AML-193 (cell line): ENCODE measurements at regions not wholly inside any gene's neighbourhood (a gene's known extent, or its start where the extent isn't known, plus 50 kb on each side); places are given as distances from the start of the nearest gene placed in this dataset.

Experiments
- DNase-seq, 2 experiments: peaks; one replicate each; lab custom pipeline; 2025; lab: John Stamatoyannopoulos, UW

DNA sequence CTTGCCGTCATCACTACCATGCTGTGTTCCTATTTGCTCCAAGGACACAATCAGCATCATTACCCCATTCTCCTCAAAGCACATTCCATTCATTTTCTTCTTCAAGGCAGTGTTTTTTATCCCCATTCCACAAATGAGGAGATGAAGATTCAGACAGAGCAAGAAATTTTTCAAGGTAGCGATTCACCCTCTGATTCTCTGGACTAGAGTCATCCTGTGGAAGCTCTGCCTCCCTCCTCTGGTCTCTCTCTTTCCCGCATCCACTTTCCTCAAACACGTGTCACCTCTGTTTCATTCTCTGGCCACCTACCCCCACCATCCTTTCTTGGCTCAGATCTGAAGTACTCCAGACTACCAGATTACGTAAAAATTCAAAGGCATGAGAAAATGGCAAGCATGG lies 297.9 kb downstream of the SOX11 start:
- no peak for DNase-seq

DNA sequence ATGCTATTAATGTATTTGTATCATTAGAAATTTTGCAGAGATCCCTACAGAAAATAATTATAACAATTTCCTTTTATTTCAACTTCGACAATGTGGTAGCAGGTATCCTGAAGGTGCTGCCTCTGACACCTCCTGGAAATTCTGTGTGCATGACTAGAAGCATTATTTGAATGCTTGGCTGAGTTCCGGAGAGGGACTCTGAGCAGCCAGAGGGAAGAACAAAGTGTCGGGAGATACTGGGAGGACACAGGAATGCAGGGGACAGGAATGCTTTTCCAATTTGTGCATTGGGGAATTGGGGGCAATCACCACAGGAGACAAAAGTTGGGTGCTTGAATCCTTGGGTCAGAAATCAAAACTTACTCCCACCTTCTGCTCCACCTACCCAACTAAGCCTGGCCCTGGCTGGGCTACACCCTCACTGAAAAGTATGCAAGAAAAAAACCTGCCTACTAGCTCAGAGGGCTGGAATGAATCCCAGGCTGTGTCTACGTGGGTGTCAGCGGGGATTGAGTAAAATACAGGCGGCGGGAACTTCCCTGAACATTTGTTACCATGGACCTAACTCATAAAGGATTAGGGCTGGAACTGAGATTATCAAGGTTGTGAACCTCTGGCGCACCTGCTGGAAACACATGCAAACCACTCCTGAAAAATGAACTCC lies 299.3 kb downstream of the SOX11 start:
- no peak for DNase-seq

DNA sequence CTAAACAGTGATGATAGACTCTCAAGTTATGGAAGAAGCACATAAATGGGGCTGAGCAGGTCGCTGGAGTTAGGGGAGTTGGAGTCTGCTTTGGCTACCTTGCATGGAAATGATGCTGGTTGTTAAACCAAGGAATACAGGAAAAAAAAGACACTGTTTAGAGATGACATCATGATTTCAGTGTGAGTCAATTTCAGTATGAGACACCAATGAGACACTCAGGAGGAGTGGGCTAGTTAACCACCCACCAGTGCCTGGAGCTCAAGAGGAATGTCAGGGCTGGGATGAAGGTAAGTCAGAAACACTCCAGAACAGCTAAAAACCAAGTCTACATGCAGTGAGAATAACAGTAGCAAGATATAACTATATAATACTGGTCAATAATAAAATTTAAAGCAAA lies 303.6 kb downstream of the SOX11 start:
- DNase-seq, result no peak

DNA sequence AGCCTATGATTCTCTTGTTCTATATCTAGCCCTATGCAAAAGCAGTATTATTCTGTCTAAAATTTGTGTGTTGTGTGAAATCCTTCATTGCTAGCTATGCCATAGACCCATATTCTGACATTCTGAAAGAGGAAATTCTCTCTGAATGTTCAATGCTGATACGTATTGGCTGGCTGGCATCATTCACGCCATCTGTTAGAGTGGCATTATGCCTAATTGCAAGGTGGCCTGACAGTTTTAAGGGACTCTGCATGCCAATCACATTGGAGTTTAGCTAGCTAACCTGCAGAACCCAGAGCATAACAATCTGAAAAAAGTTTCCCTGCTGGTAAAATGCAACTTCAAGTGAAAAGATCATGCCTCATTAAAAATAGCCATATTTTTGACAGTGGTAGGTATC lies 316.0 kb downstream of the SOX11 start:
- no peak for DNase-seq

DNA sequence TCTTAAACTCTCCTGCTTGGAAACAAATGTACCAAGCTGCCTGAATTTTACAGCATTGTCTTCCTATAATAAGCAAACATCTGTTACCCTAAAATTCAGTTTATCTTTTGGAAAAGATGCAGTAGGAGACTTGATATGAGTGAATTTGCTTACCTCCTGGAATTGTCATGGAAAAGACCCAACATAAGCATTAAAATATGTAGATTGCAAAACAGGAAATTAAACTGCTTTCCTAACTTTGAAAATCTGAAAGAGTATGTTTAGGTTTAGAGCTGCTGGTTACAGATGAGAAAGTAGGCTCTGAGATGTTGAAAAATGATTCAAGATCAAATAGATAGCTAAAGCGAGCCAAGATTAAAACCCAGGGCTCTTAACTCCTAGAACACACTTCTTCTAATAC lies 316.5 kb downstream of the SOX11 start:
- no peak for DNase-seq

DNA sequence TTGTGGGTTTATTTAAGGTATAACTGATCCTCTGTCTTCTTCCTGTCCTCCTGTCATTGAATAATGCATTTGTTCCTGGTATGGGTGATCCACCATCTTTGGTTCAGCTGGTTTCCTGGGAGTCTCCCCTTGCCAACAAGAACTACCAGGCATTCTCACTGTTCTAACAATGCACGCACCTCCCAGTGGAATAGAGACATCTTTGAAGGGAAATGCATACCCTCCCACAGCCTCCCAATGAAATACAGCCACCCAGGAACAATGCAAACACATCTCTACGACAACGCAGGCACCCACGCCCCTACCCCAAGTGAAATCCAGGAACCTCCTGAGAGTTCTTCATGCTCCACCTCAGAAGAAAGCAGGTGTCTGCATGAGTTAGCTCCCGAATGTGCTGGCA lies 318.0 kb downstream of the SOX11 start:
- no peak for DNase-seq

DNA sequence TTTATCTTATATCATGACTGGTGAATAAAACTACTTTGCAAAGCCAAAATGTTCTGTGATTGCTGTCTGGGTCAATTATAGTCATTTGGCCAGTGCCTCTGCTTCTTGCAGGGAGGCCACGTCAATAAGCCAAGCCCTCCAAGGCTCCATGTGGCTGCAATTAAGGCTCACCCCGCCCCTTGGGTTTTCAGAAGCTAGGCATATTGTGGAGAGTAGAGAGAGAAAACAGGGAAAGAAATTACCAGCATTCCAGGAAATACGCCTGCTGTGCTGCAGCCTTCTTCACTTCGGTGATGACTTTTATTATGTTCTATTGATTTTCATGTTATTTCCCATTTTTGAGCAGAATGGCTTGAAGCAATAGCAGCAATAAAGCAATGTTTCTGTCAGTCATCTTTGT lies 319.7 kb downstream of the SOX11 start:
- no peak for DNase-seq

DNA sequence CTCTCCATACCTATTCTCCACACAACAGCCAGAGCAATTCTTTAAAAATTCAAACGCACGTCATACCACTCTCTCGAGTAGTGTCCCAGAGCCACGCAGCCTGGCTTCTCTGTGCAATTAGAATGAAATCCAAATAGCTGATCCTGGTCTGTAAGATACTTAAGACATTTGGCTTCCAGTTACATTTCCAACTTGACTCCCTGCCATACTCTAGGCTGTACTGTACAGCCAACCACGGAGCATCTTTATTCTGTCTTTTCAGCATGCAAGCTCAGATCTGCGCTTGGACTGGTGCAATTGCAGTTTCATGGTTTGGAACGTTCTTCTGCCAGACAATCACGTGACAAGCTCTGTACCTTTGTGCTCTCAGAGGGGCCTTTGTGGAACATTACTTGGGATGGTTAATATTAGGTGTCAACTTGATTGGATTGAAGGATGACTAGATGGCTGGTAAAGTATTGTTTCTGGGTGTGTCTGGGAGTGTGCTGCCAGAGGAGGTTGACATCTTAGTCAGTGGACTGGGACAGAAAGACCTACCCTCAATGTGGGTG lies 325.6 kb downstream of the SOX11 start:
- no peak for DNase-seq

DNA sequence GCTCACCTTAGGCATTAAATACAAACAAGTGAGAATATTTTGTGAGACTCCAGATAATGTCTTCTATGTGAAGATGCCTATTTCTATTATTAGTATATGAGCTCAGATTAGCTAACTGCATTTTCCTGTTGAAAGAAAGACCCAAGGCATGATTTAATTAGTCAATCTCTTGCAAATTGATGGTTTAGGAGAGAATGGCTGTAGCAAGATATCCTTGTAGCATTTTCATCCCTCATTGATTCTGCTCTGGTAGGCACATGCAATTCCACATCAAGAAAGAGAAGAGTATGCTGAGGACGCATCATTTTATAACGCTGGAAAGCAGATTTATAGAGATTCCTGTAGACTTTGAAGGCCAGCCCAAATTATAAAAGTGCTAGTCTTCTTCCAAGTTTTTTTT lies 332.0 kb downstream of the SOX11 start:
- DNase-seq, result no peak

DNA sequence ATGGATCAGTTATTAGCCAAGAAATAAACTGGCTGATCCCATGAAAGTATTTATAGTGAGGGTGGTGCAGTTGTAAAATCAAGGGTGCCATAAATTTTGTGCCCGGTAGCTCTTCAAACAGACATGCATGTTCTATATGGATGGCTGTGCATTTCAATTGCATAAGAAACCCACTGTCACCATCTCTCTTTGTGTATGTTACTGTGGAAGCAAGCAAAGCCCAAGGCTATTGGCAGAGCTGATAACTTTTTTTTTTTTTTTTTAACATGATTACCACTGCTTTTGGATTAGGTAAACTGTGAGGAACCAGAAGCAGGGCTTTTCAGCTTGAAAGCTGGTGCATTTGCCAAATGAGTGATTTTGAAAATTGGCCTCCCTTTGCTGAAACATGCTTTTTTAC lies 332.6 kb downstream of the SOX11 start:
- no peak for DNase-seq

DNA sequence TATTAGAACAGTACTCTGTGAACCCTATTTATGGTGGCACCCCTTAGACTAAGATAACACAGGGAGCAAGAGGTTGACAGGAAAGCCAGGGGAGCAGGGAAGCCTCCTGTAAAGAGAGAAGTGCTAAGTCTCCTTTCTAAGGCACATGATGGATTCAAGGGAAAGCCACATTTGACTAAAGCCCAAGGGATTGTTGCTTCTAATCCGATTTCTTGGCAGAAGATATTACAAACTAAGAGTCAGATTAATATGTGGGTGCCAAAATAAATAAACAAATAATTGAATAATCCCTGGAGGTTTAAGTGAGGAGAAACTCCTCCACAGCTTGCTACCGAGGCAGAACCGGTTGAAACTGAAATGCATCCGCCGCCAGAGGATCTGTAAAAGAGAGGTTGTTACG lies 333.2 kb downstream of the SOX11 start:
- DNase-seq, result no peak

DNA sequence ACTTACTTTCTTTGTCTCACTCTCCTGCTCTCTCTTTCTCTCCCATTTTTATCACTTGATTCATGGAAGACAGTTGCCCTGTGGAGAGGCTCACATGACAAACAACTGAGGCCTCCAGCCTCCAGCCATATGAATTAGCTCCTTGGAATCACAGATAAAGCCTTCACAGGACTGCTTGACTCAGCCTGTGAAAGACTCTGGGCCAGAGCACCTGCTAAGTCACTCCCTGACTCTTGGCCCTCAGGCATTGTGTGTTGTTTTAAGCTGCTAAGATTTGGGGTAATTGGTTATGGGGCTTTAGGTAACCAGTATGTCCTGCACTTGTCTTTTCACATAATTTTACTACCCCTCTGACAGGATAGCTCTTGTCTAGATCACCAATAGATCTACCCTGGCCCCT lies 334.9 kb downstream of the SOX11 start:
- no peak for DNase-seq

DNA sequence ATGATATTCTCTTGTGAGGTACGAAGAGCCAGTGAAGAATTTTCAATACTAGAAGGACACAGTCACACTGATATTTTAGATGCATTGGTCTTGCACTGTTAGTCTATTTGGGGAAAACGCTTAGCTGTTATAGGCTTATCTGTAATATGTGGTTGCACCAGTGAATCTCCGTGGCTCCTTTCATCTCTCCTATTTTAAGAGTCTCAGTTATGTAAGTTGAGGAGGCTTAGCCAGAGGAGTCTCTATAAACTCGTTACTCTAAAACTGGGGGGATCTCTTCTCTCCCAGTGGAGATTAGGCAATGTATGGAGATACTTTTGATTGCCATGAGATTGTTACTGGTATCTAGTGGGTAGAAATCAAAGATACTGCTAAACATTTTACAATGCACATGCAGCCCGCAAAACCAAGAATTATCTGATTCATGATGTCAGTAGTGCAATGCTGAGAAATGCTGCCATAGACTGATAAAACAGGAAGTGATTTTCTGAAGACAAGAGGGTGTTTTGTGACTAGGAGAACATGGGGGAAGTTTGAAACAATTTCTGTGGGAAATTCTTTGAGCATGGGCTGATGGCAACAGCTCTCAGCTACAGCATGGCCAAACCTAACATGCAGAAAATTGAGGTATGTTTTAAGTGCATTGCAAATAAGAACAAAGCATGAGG lies 339.1 kb downstream of the SOX11 start:
- DNase-seq, result no peak

DNA sequence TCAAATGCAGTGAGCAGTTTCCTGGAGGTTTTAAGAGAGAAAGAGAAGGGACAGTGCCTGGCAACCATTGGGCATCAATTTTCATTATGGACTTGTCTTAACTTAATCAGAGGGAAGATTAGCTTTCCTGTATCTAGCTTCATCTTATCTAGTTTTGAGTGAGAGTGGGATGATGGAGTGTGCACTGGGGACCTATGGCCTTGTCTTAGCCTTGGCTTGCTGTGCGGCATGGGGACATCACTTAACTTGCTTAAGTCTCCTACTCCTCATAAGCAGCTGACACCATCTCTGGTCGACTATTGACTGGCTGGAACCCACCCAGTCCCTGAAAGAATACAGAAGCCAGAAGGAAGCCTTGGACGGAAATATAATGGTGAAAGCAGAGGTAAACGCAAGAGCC lies 344.0 kb downstream of the SOX11 start:
- no peak for DNase-seq

DNA sequence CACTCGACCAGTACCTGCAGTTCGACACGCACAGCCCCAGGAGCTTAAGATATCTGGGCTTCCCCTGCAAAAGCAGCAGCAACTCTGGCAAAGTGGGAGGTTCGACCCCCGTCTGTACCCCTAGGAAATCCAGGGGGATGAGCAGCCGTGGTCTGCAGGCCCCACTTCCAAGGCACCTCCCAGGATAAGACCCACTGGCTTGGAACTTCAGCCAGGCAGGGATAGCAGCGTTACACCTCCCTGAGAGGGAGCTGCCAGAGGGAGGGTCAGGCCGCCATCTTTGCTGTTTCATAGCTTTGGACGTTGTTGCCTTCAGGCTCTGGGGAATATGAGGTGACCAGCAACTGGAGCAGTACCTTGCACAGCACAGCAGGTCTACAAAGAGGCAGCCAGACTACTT lies 351.1 kb downstream of the SOX11 start:
- no peak for DNase-seq

DNA sequence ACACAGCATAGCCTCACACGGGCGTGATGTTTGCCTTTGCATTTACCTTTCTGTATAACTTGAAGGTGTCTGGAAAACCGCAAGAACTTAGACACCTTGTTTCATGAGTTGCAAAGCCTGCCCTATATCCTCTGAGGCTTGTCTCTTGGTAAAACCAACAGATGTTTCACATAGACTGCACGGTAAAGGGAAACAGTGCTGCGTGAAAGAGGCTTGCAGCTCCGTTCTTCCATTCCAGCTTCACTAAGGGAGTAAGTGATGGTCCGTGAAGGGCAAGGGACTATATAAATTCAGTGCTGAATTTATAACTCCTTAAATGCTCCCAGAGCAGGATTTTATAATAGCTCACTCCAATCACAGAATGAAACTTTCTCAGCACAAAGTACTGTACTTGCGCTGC lies 360.5 kb downstream of the SOX11 start:
- DNase-seq, result no peak

DNA sequence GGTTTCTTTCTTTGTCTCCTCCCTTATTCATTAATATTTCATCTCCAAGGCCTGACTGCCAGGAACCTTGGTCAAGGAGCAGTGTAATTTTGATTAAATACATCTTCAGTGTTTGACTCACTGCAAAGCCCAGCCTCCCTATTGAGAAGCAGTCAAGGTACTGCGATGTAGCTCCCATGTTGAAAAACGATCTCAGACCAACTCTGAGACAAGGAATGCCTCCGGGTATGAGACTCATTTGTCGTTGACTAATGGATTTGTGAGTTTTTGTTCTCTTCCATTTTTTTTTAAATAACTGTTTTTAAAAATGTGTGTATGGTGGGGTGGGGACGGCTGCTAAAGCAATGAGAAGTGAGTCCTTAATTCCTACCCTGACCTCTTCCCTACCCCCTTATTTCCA lies 361.6 kb downstream of the SOX11 start:
- no peak for DNase-seq

DNA sequence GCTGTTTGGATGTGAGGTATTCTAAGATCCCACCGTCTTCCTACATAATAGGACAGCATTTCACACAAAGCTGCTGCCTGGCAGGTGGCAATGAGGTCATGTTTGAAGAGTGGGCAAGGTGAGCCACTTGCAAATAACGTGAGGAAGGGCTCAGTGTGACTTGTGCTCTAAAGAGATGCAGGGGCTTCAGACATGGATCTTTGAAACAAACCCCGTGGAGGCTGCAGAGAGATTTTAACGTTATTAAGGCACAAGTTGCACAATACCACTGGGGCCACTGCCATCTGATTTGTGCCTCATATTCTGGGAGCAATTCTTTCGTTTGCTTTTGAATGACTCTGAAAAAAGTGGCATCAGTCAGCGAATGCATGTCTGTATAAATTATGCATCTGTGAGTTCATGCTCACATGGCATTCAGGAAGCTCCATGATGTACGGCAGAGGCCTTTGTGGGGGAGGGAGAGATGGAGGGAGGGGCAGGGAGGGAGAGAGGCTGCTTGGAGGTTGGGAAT lies 362.0 kb downstream of the SOX11 start:
- no peak for DNase-seq

DNA sequence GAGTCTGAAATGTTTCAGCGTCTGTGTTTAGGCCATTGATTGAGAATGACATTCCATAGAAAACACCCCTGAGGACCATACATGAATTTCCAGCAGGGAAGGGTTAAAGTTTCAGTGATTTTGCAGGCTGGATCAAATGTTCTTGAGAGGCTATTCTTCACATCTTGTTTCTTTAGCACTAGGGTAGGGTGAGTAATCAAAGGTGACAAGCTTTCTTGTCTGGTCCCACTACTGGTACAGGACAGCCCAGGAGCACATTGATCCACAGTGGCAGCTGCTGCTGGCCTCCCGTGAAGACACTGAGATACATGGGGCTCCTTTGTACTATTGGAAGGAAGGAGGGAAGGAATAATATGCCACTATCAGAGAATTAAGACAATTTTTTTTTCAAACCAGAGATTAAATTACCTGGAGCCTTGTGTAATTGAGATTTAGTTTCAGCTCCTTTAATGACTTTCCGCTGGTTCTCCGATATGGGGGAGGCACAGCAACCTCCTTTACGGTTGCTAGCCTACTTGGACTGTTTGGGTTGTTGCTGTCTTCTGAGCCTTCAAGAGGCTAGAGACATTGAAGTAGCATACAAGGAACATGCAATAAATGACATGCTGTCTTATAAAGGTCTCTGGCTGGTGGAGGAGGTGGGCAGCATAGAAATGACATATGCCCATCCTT lies 368.9 kb downstream of the SOX11 start:
- no peak for DNase-seq

DNA sequence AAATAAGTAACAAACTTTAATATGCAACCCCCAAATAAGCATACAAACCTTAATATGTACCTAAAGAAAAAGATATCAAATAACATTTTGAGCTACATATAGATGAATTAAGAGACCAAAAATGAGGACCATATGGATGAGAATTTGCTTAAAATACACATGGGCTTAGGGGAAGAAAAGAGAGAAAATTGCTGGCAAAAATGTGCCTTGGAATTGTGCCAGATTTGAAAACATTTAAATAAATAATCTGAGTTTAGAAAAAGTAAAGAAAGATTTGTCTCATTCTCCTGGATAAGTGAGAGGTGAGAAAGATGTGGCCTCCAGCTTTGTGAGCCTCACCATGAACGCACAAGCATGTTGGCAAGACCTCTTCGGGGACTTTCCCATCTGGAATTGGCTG lies 372.6 kb downstream of the SOX11 start:
- DNase-seq, result no peak

DNA sequence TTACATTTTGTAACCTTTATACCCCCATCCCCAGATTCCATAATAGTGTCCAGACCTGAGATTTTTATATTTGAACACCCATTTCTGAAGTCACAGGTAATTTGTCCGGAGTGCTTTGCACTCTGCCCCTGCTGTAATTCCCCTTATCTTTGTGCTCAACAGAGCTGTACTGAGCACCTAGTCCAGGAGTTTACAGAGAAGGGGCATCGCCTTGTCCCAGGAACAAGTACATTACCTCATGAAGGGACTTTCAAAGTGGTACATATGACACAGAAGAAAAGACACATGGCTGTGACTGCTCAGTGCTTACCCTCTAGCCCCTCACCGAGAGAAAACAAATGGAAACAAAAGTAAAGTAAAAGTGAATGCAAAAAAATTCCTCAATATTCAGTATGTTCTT lies 373.5 kb downstream of the SOX11 start:
- DNase-seq, result no peak

DNA sequence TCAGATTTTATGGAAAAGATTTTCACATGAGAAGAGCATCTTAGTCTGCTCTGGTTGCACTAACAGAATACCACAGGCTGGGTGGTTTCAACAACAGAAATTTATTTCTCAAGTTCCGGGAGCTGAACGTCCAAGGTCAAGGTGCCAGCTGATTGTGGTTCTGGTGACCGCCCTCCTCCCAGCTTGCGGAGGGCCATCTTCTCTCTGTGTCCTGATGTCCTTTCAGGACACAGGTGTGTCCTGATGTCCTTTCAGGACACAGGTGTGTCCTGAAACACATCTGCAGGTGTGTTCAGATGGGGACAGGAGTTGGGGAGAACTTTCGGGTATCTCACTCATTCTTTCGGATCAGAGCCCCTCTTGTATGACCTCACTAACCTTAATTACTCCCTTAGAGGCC lies 374.9 kb downstream of the SOX11 start:
- DNase-seq, result no peak

DNA sequence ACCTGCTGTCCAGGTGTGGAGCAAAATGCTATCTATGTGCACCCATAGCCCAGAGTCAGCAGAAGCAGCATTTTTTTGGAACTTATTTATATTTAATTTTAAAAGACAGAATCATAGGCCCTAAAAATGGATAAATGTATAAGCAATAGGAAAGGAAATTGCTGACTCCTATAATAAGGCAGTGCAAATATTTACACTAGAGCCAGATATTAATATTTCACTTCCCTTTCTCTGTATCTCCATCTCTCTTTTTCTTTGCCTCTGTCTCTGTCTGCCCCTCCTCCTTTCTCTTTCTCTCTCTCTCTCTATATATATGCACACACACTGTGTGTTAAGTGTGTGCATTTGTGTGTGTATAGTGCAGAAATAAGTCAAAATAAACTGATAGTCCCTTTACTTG lies 375.6 kb downstream of the SOX11 start:
- no peak for DNase-seq
